ENCODE measurements at regions not wholly inside any gene's neighbourhood (a gene's known extent, or its start where the extent isn't known, plus 50 kb on each side); places are given as distances from the start of the nearest gene placed in this dataset.

DNA sequence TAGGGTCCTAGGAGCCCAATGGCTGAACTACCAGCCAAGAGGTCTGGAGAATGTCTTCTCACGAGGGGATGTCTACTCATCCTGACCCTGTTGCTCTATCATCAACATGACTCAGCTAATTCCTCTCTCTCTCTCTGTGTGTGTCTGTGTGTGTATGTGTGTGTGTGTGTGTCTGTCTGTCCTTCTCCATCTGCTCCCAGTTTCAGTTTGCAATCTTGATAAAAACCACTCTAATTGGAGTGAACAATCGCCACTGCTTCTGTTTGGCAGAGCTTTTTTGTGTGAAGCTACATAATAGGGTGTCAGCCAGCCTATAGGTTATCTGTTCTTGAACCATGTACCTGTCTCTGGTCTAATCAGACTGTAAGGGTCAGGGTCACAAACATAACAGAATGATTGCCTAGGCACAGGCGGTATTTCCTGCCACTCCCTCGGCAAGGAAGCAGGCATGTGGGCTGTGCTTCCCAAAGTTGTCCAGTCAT lies 219.8 kb downstream of the SH3BP4 start:
- DNase-seq (ENCODE audit: insufficient read length) (no peak), FAIRE-seq (no peak)
- TF ChIP-seq POLR2AphosphoS5 (IDR thresholded peaks at IDR 0.05; ENCODE audit: low read depth, low read length) = no peak
- no peak for TF ChIP-seq TAF1 (IDR thresholded peaks at IDR 0.05; ENCODE audit: borderline replicate concordance, low read depth, low read length)
- no peak for TF ChIP-seq POLR2A (IDR thresholded peaks at IDR 0.05; ENCODE audit: low read depth, low read length)

DNA sequence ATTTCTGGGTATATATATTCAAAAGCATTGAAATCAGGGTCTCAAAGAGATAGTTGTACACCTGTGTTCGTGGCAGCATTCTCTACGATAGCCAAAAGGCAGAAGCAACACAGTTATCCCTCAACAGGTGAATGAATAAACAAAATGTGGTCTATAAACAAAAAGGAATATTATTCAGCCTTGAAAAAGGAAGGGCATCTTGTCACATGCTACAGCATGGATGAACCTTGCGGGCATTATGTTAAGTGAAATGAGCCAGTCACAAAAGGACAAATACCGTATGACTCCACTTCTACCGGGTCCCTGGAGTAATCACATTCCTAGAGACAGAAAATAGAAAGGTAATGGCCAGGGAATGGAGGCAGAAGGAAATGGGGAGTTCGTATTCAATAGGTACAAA lies 228.8 kb downstream of the SH3BP4 start:
- no peak for TF ChIP-seq POLR2AphosphoS5 (IDR thresholded peaks at IDR 0.05; ENCODE audit: low read depth, low read length)
- no peak for TF ChIP-seq POLR2A (IDR thresholded peaks at IDR 0.05; ENCODE audit: low read depth, low read length)
- TF ChIP-seq TAF1 (IDR thresholded peaks at IDR 0.05; ENCODE audit: borderline replicate concordance, low read depth, low read length) = no peak
- FAIRE-seq = no peak
- no peak for DNase-seq (ENCODE audit: insufficient read length)

DNA sequence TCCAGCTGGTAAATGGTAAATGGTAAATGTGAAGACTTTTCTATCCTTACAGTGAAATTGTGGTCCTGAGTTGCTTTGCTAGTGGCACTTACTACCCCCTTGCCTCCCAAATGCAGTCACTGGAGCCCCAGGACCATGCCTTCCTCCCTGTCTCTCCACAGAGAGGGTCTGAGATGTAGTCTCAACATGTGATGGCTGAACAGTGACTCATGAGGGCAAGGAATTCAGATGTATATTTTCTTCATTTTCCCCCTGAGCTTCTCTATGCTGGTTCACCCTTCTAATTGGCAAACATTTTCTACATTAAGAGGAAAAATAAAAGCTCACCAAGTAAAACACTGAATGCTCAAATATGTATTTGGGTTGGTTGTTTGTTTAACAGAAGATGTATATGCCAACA lies 232.0 kb downstream of the SH3BP4 start:
- FAIRE-seq (no peak), DNase-seq (ENCODE audit: insufficient read length) (no peak)
- TF ChIP-seq POLR2A (IDR thresholded peaks at IDR 0.05; ENCODE audit: low read depth, low read length) = no peak
- TF ChIP-seq POLR2AphosphoS5 (IDR thresholded peaks at IDR 0.05; ENCODE audit: low read depth, low read length) = no peak
- TF ChIP-seq TAF1 (IDR thresholded peaks at IDR 0.05; ENCODE audit: borderline replicate concordance, low read depth, low read length) = no peak

DNA sequence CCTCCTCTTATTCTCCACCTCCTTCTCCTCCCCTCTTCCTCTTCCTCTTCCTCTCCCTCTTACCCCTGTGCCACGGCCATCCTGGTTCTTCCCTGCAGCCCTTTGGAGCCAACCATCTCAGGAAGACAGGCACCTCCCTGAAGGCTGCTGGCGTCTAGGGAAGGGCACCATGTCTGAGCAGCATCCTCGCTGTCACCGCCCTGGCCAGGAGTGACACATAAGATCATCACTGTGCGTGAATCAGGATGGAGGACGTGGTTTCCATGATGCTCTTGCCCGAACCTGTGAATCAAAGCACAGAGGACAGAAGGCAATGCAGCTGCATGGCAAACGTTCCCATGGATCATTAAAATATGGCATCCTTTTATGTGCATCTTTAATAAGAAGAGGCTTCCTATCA lies 236.0 kb downstream of the SH3BP4 start:
- TF ChIP-seq TAF1 (IDR thresholded peaks at IDR 0.05; ENCODE audit: borderline replicate concordance, low read depth, low read length) = no peak
- TF ChIP-seq POLR2AphosphoS5 (IDR thresholded peaks at IDR 0.05; ENCODE audit: low read depth, low read length) = no peak
- TF ChIP-seq POLR2A (IDR thresholded peaks at IDR 0.05; ENCODE audit: low read depth, low read length) = no peak
- no peak for FAIRE-seq
- no peak for DNase-seq (ENCODE audit: insufficient read length)

DNA sequence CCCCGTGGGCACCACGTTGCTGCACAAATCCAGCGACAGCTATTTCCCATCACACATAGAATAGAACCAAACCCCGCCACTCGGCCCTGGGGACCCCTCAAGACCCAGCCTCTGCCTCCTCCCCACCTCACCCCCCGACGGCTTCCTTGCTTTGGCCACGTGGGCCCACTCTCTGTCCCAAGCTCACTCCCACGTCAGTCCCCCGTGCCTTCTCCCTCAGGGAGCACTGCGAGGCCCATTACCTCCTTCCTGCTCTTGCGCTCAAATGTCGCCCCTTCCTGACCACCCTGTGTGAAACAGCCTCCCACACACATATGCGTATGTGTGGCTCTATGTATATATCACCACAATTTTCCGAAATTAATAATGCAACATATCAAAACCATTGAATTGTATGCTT lies 239.7 kb downstream of the SH3BP4 start:
- TF ChIP-seq POLR2AphosphoS5 (IDR thresholded peaks at IDR 0.05; ENCODE audit: low read depth, low read length) (no peak), TAF1 (IDR thresholded peaks at IDR 0.05; ENCODE audit: borderline replicate concordance, low read depth, low read length) (no peak), POLR2A (IDR thresholded peaks at IDR 0.05; ENCODE audit: low read depth, low read length) (no peak)
- FAIRE-seq (no peak), DNase-seq (ENCODE audit: insufficient read length) (no peak)

DNA sequence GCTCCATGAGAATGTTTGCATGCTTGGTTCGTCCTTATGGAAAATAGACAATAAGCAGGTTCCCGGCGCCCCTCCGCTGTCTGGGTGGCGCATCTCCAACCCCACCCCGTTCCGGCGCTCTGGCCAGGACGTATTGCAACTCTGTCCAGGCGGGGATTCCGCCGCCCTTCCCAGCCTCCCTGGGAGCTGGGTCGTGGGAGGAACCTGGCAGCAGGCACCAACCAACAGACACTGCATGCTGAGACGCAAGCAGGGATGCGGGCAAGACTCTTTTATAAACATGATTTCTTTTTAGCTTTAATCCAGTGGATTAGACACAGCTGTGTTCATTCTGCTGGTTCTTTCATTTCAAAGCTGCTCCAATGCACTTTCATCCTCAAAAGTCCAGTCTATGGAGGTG lies 240.2 kb downstream of the SH3BP4 start:
- TF ChIP-seq POLR2AphosphoS5 (IDR thresholded peaks at IDR 0.05; ENCODE audit: low read depth, low read length) = no peak
- TF ChIP-seq POLR2A (IDR thresholded peaks at IDR 0.05; ENCODE audit: low read depth, low read length) = no peak
- no peak for TF ChIP-seq TAF1 (IDR thresholded peaks at IDR 0.05; ENCODE audit: borderline replicate concordance, low read depth, low read length)
- no peak for DNase-seq (ENCODE audit: insufficient read length)
- FAIRE-seq = no peak

DNA sequence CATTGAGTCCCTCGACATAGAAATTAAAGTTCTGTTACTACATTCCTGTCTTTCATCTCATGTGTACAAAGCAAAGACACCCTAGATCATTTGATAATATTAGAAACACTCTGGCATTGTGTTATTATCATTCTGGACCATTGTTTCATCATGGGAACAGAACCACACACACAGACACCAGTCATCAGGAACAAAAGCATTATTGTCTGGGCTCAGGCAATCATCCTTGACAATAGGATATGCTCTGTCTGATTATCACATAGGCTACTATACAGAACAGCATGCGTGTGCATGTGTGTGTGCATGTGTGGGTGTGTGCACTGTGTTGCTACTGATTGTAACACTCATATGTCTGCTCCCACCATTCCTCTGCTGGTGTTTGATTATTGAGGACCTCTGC lies 242.5 kb downstream of the SH3BP4 start:
- TF ChIP-seq TAF1 (IDR thresholded peaks at IDR 0.05; ENCODE audit: borderline replicate concordance, low read depth, low read length) (no peak), POLR2A (IDR thresholded peaks at IDR 0.05; ENCODE audit: low read depth, low read length) (no peak), POLR2AphosphoS5 (IDR thresholded peaks at IDR 0.05; ENCODE audit: low read depth, low read length) (no peak)
- FAIRE-seq (no peak), DNase-seq (ENCODE audit: insufficient read length) (no peak)

DNA sequence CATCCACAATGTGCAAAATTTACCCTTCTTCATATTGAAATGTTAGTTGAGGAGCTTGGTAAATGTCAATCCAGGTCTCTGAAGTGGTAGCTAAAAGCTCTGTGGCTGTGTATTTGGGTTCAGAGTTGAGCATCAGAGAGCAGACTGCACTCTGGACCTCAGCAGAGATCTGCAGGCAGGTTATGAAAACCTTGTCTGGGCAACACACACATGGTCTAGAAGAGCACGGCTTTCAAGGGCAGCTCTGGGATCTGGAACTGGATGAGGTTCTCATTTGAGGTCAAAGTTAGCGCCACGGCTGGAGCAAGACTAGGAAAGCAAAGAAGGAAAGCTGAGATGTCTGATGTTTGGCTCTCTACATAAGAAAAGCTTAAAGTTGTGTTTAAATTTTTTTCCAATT lies 243.0 kb downstream of the SH3BP4 start:
- FAIRE-seq = no peak
- DNase-seq (ENCODE audit: insufficient read length) = no peak
- TF ChIP-seq POLR2A (IDR thresholded peaks at IDR 0.05; ENCODE audit: low read depth, low read length) = no peak
- TF ChIP-seq TAF1 (IDR thresholded peaks at IDR 0.05; ENCODE audit: borderline replicate concordance, low read depth, low read length) = no peak
- no peak for TF ChIP-seq POLR2AphosphoS5 (IDR thresholded peaks at IDR 0.05; ENCODE audit: low read depth, low read length)

DNA sequence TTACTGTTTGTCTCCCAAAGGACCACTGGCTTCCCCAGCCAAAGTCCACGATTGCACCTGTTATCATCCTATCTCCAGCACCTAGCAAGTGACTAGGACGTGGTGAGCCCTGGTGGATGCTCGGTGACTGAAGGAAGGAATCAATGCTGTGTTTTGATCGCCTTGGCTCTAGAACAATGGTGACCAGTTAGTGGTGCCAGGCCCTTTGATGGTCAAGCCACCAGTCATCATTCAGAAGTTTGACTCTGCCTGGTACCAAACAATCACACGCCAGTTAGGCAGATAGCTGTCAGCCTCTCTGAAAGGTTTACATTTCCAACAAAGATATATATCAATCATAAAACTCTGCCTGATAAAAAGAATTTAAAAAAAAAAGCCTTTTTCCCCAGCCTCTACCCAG lies 244.1 kb downstream of the SH3BP4 start:
- TF ChIP-seq POLR2AphosphoS5 (IDR thresholded peaks at IDR 0.05; ENCODE audit: low read depth, low read length) = no peak
- no peak for TF ChIP-seq POLR2A (IDR thresholded peaks at IDR 0.05; ENCODE audit: low read depth, low read length)
- TF ChIP-seq TAF1 (IDR thresholded peaks at IDR 0.05; ENCODE audit: borderline replicate concordance, low read depth, low read length) = no peak
- no peak for FAIRE-seq
- DNase-seq (ENCODE audit: insufficient read length) = no peak

DNA sequence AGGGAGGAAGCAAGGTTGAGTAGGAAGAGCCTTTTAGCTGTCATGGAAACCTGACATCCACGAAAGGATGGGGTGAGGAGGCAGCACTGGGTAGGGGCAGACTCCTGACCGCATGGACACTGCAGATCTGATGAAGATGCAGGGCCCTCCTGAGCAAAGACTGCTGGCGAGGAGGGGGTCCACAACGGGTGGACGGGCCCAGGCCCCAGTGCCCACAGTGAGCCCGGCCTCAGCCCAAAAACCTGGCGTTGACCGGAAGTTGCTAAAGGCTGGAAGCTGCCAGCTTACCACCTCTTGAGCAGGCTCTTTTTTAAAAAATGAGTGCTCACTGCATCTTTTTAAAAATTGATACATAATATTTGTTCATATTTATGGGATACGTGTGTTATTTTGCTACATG lies 247.3 kb downstream of the SH3BP4 start:
- TF ChIP-seq POLR2AphosphoS5 (IDR thresholded peaks at IDR 0.05; ENCODE audit: low read depth, low read length) (no peak), TAF1 (IDR thresholded peaks at IDR 0.05; ENCODE audit: borderline replicate concordance, low read depth, low read length) (no peak), POLR2A (IDR thresholded peaks at IDR 0.05; ENCODE audit: low read depth, low read length) (no peak)
- no peak for FAIRE-seq

DNA sequence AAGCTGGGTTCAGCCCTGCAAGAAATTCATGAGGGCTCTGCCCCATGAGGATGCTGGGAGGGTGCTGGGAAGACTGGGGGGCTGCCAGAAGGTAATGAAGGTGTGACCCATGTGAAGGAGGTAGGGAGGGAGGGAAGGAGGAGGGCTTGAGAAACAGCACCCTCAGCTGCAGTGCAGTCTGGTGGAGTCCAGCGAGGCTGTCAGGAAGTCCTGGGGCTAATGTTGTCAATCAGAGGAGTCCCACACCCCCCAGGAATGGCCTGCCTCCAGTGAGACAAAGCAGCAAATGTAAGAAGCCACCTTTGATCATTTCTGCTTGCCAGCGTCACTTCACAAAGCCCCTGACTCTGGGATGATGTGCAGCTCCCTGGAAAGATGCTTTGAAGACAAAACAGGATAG lies 248.4 kb downstream of the SH3BP4 start:
- DNase-seq (ENCODE audit: insufficient read length) = no peak
- TF ChIP-seq TAF1 (IDR thresholded peaks at IDR 0.05; ENCODE audit: borderline replicate concordance, low read depth, low read length) (no peak), POLR2A (IDR thresholded peaks at IDR 0.05; ENCODE audit: low read depth, low read length) (no peak), POLR2AphosphoS5 (IDR thresholded peaks at IDR 0.05; ENCODE audit: low read depth, low read length) (no peak)
- no peak for FAIRE-seq

More for the DNA sequence above, 247.3 kb downstream of the SH3BP4 start:
- no peak for DNase-seq (ENCODE audit: insufficient read length)

DNA sequence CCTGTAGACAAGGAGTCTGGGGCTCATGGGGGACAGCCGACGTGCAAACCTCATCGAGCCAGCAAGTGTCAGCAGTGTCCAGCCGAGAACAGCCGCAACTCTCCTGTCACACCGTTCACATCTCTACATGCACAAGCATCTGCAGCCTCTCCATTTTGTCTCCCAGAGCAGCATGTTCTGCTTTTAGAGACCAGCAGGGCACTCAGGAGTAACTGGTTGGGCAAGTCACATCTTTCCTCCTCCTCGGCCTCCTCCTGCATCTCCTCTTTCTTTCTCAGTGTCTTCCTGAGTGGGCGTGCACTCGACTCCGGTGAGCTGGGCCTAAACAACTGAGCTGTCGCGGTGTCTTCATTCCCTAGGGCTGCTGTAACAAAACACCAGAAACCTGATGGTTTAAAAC lies 249.9 kb downstream of the SH3BP4 start:
- FAIRE-seq (no peak), DNase-seq (ENCODE audit: insufficient read length) (no peak)
- TF ChIP-seq POLR2A (IDR thresholded peaks at IDR 0.05; ENCODE audit: low read depth, low read length) = no peak
- TF ChIP-seq POLR2AphosphoS5 (IDR thresholded peaks at IDR 0.05; ENCODE audit: low read depth, low read length) = no peak
- no peak for TF ChIP-seq TAF1 (IDR thresholded peaks at IDR 0.05; ENCODE audit: borderline replicate concordance, low read depth, low read length)

DNA sequence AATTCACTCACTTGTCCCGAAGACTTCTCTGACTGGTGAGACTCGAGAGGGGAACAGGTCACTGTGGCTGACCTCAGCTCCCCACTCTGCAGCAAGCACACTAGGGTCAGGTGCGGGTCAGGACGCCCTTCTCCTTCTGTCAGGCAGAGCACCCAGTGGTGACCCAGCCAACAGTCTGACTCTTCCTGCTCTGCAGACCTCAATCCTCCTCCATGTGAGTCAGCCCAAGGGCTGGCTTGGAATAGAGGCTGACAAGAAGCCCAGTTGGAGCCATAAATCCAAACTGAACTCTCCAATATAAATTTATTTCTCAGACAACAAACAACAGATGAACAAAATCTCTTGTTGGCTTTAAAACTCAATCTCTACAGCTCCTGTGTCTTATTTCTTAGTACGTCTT lies 253.1 kb downstream of the SH3BP4 start:
- TF ChIP-seq TAF1 (IDR thresholded peaks at IDR 0.05; ENCODE audit: borderline replicate concordance, low read depth, low read length) = no peak
- TF ChIP-seq POLR2A (IDR thresholded peaks at IDR 0.05; ENCODE audit: low read depth, low read length) = no peak
- TF ChIP-seq POLR2AphosphoS5 (IDR thresholded peaks at IDR 0.05; ENCODE audit: low read depth, low read length) = no peak
- FAIRE-seq (no peak), DNase-seq (ENCODE audit: insufficient read length) (no peak)
